VCaP (cell line): ENCODE measurements at regions not wholly inside any gene's neighbourhood (a gene's known extent, or its start where the extent isn't known, plus 50 kb on each side); places are given as distances from the start of the nearest gene placed in this dataset.

ENCODE experiments used
- H3K27ac ChIP-seq: fragments of 450-650 bp; 2 replicates; pipeline ENCODE4 v1.5.1; 2017
- TF ChIP-seq, protein P1 (sequence below): fragments of 450-650 bp; conservative IDR thresholded peaks from 2 replicates; pipeline ENCODE4 v1.5.1; 2017; ENCODE audit warnings: mild to moderate bottlenecking, moderate library complexity

DNA sequence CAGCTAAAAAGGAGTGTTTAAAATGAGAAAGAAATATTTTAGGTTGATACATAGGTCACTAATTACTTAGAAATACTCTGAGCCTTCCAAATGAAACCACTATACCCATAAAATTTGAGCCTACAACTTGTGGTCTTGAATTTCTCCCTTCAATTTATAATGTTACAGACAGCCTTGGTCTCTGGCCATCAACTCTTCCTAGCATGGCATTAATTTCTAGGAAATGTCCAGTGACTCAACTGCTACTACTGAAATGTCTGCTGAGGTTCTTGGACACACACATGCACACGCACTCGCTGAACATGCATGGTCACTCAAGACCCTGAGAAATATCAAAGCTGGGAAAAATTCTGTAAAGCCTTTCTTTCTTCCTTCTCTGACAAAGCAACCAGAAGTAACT is 61.1 kb upstream of the SAMSN1 start:
- TF ChIP-seq, protein P1, sequence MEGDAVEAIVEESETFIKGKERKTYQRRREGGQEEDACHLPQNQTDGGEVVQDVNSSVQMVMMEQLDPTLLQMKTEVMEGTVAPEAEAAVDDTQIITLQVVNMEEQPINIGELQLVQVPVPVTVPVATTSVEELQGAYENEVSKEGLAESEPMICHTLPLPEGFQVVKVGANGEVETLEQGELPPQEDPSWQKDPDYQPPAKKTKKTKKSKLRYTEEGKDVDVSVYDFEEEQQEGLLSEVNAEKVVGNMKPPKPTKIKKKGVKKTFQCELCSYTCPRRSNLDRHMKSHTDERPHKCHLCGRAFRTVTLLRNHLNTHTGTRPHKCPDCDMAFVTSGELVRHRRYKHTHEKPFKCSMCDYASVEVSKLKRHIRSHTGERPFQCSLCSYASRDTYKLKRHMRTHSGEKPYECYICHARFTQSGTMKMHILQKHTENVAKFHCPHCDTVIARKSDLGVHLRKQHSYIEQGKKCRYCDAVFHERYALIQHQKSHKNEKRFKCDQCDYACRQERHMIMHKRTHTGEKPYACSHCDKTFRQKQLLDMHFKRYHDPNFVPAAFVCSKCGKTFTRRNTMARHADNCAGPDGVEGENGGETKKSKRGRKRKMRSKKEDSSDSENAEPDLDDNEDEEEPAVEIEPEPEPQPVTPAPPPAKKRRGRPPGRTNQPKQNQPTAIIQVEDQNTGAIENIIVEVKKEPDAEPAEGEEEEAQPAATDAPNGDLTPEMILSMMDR = no peak

DNA sequence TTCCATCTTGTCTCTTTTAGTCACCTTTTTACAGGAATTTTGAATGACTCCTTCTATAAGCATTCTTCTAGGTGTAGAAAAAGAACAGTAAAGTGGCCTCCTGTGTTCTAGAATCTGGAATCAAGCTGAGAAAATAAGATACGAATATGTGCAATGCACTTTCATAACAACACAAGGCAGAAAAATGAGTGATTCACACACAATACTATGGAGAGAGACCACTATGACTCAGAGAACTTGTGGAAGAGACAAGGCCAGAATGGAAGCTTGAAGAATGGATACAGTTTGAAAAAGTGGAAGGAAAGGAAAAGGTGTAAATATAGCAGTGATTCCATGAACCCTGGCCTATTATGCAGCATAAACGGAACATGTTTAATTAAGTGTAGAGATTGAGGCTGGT is 57.1 kb upstream of the SAMSN1 start:
- H3K27ac ChIP-seq = no peak overlapping the region
- TF ChIP-seq, protein P1 = no peak

More for the DNA sequence above, 61.1 kb upstream of the SAMSN1 start:
- H3K27ac ChIP-seq = no peak overlapping the region

DNA sequence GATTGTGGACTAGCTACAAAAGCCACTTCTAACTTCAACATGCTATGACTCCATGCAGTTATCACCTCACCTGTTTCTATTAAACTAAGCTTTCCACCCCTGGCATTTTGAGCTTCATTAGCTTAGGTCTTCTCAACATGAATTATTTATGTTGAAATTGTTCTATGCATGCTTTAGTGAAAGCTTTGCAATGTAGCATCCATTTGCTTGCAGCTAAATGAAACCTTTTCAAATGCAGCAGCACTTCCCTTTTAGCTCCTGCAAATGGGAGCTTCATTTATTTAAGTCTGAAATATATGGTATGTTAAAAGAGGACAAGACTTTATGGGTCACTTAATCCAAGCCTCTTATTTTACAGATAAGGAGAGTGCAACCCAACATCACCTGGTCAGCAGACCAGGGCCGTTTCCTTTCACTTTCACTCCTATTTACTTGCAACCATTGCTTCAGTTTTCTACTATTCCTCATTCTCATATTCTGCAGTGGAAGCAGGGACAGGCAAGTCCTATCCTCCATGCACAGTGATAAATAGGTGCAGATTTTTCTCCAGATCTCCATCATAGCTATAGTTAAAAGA is 56.4 kb upstream of the SAMSN1 start:
- no peak overlapping the region for H3K27ac ChIP-seq
- TF ChIP-seq, protein P1 = no peak

DNA sequence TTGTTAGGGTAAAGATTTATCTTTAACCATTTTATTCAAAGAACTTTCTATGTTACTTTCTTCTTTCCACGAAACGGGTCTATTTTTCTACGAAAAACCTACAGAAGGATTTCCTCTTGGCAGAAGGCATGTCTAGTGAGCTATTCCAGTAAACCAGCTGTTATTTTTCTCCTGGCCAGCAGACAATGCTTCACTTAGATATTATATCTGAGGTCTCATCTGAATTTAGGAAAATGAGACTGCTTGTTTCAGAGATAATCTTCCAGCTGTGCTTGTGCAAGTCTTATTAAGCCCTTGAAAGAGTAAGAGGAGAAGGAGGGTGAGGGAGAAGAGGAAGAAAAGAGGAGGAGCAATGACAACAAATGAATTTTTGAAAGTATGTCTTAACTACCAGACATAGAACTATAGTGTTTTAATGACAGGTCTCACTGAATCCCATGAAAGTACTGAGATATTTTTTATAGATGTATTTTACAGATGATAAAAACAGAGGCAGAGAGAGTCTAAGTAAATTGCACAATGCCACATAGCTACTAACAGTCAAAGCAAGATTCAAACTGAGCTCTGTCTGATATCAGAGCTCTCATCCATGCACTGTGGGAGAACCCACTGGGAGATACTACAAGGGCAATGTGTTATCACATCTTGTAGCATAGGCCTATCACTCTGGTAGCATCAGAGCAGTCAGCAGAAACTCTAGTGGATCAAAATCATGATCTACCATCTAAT is 54.6 kb upstream of the SAMSN1 start:
- H3K27ac ChIP-seq = no peak overlapping the region
- TF ChIP-seq, protein P1 = no peak

- H3K27ac ChIP-seq = no peak overlapping the region
- TF ChIP-seq, protein P1 = no peak
Observed at GRCh38 chr21:14598065-14598464, 52.0 kb upstream of the SAMSN1 start.
